K562 (cell line): ENCODE measurements at regions not wholly inside any gene's neighbourhood (a gene's known extent, or its start where the extent isn't known, plus 50 kb on each side); places are given as distances from the start of the nearest gene placed in this dataset.

Source experiments
- ATAC-seq: fragments of 200-7000 bp; cut with Tn5 transposase; 3 replicates; pipeline ENCODE4 v1.9.1; 2020; ENCODE audit warnings: moderate library complexity
- BruUV-seq: library from RNA; stranded (reverse); fragments of 400-500 nt; replicated peaks from 2 replicates; lab custom pipeline; 2021; lab: Mats Ljungman, UMichigan
- CTCF ChIA-PET: fragments of 300-600 bp; formaldehyde crosslinking; extraction: SDS; loops from one replicate; lab custom pipeline; 2021; ENCODE audit warnings: low intra/inter-chr PET ratio; lab: Yijun Ruan, JAX
- POLR2A ChIA-PET: fragments of 300-600, 350-650 bp; sonication (Branson Sonifier 250); formaldehyde crosslinking; extraction: SDS; loops from one replicate; lab custom pipeline; 2021; ENCODE audit warnings: antibody characterized with exemption, inconsistent platforms; lab: Yijun Ruan, JAX
- DNase-seq, 4 experiments: peaks; one replicate each; pipeline versions ENCODE4 v3.0.0 to v3.0.0-alpha.2; 2011 to 2018; ENCODE audit warnings: low spot score in 3 of 4, mixed read lengths in 3 of 4; ENCODE audit errors: extremely low read depth in 1 of 4
- FAIRE-seq: peaks from 2 replicates; lab custom pipeline; 2011; peaks lifted over from hg19 to GRCh38; lab: Jason Lieb, UNC
- H2AFZ ChIP-seq: 2 replicates; pipeline ENCODE4 v1.6.0; 2011; ENCODE audit warnings: low read depth, low read length, control low read depth, inconsistent platforms
- H3K27ac ChIP-seq: fragments of 200-600 bp; 3 replicates; pipeline ENCODE4 v1.8.0; 2011; ENCODE audit warnings: low read depth, mild to moderate bottlenecking, control low read depth, inconsistent platforms, low read length, moderate library complexity, mixed read lengths; ENCODE audit errors: extremely low read depth
- H3K27me3 ChIP-seq, 2 experiments: fragments of 300-600 bp in 1 of 2; 2 replicates in 1 of 2; 3 replicates in 1 of 2; pipeline versions ENCODE4 v1.6.0 to v1.8.0; 2011; ENCODE audit warnings: inconsistent platforms in 2 of 2, low read length in 2 of 2, mild to moderate bottlenecking in 1 of 2, mixed read lengths in 1 of 2, moderate library complexity in 1 of 2; ENCODE audit not compliant: control insufficient read depth in 2 of 2, insufficient read depth in 2 of 2
- H3K36me3 ChIP-seq: fragments of 300-600 bp; 3 replicates; pipeline ENCODE4 v1.8.0; 2011; ENCODE audit warnings: mild to moderate bottlenecking, low read length, inconsistent platforms; ENCODE audit not compliant: control insufficient read depth, insufficient read depth
- H3K4me1 ChIP-seq, 2 experiments: fragments of 200-600 bp in 1 of 2; replicated peaks in 1 of 2; 2 replicates in 1 of 2; 3 replicates in 1 of 2; pipeline versions ENCODE4 v1.5.1 to v1.8.0; 2011; ENCODE audit warnings: inconsistent platforms in 2 of 2, low read length in 2 of 2, mild to moderate bottlenecking in 1 of 2, mixed read lengths in 1 of 2, moderate library complexity in 1 of 2; ENCODE audit not compliant: control insufficient read depth in 2 of 2, insufficient read depth in 2 of 2
- H3K4me2 ChIP-seq: 2 replicates; pipeline ENCODE4 v1.6.1; 2011; ENCODE audit warnings: low read length, control low read depth, inconsistent platforms, mixed read lengths; ENCODE audit not compliant: insufficient read depth
- H3K4me3 ChIP-seq: fragments of 200-600 bp; sonication (generic), shearing (Covaris generic); 2 replicates; pipeline ENCODE4 v1.5.1; 2016; ENCODE audit warnings: control low read depth, inconsistent platforms
- H3K79me2 ChIP-seq: fragments of 200-600 bp; 3 replicates; pipeline ENCODE4 v1.8.0; 2011; ENCODE audit warnings: low read length, inconsistent platforms; ENCODE audit not compliant: control insufficient read depth, insufficient read depth
- H3K9ac ChIP-seq, 2 experiments: 2 replicates each; pipeline versions ENCODE4 v1.6.0 to v1.6.1; 2011; ENCODE audit warnings: low read depth in 2 of 2, low read length in 2 of 2, control low read depth in 1 of 2, inconsistent platforms in 1 of 2, mild to moderate bottlenecking in 1 of 2, mixed read lengths in 1 of 2; ENCODE audit not compliant: insufficient read depth in 1 of 2
- H3K9me1 ChIP-seq: one replicate; pipeline ENCODE4 v1.6.0; 2011; ENCODE audit warnings: inconsistent platforms, mild to moderate bottlenecking, low read length, moderate library complexity; ENCODE audit not compliant: control insufficient read depth, insufficient read depth
- H3K9me3 ChIP-seq: replicated peaks from 2 replicates; pipeline ENCODE4 v1.5.1; 2011; ENCODE audit warnings: low read depth, low read length, inconsistent platforms; ENCODE audit not compliant: control insufficient read depth, insufficient read depth
- H4K20me1 ChIP-seq: replicated peaks from 2 replicates; pipeline ENCODE4 v1.6.1; 2011; ENCODE audit warnings: low read length, inconsistent platforms, mixed read lengths; ENCODE audit not compliant: control insufficient read depth, insufficient read depth
- CCAR2 ChIP-seq: fragments of 200-400 bp; formaldehyde crosslinking; IDR thresholded peaks from 2 replicates; pipeline ENCODE4 v1.6.1; 2017; ENCODE audit warnings: mild to moderate bottlenecking, low read depth, low read length
- ELF4 ChIP-seq: fragments of 450-650 bp; formaldehyde crosslinking; IDR thresholded peaks from 2 replicates; pipeline ENCODE4 v1.4.0; 2022; ENCODE audit warnings: missing genetic modification characterization
- KAT7 ChIP-seq: sonication (generic); formaldehyde crosslinking; IDR thresholded peaks from 2 replicates; pipeline ENCODE4 v1.8.0; 2022; ENCODE audit warnings: missing genetic modification reagents, mild to moderate bottlenecking, borderline replicate concordance
- MEF2A ChIP-seq: IDR thresholded peaks from 2 replicates; pipeline ENCODE4 v1.6.1; 2011; ENCODE audit warnings: low read depth, mild to moderate bottlenecking, low read length, moderate library complexity; ENCODE audit not compliant: control insufficient read depth
- MYBL2 ChIP-seq, 2 experiments: fragments of 450-650 bp in 1 of 2; sonication (generic) in 1 of 2; formaldehyde crosslinking in 1 of 2; IDR thresholded peaks; 2 replicates each; pipeline versions ENCODE4 v1.6.1 to v1.8.1; 2017 to 2022; ENCODE audit warnings: borderline replicate concordance in 1 of 2, inconsistent platforms in 1 of 2, low read depth in 1 of 2, mild to moderate bottlenecking in 1 of 2, missing genetic modification reagents in 1 of 2, moderate library complexity in 1 of 2
- SMAD3 ChIP-seq: fragments of 450-650 bp; formaldehyde crosslinking; conservative IDR thresholded peaks from 2 replicates; pipeline ENCODE4 v1.4.0; 2020; ENCODE audit warnings: mild to moderate bottlenecking
- SMARCC2 ChIP-seq: fragments of 450-650 bp; IDR thresholded peaks from 2 replicates; pipeline ENCODE4 v1.6.1; 2017; ENCODE audit warnings: antibody characterized with exemption, moderate library complexity, mild to moderate bottlenecking, low read depth
- SP1 ChIP-seq: sonication (generic); formaldehyde crosslinking; IDR thresholded peaks from 2 replicates; pipeline ENCODE4 v1.8.1; 2022; ENCODE audit warnings: mild to moderate bottlenecking, missing genetic modification reagents
- XRCC5 ChIP-seq: fragments of 200-400 bp; formaldehyde crosslinking; IDR thresholded peaks from 2 replicates; pipeline ENCODE4 v1.6.1; 2017; ENCODE audit warnings: low read depth, mild to moderate bottlenecking, low read length
- ZKSCAN1 ChIP-seq: fragments of 150-350 bp; IDR thresholded peaks from 2 replicates; pipeline ENCODE4 v1.6.1; 2016; ENCODE audit warnings: low read depth, low read length
- WGBS: fragments of 100-300 bp; shearing (Covaris generic); methylation state at CpG from one replicate; pipeline ENCODE4 v1.1.6; 2016; ENCODE audit warnings: low coverage, mixed read lengths; ENCODE audit not compliant: insufficient coverage; ENCODE audit errors: missing lambda C conversion rate; 5-methylcytosine and 5-hydroxymethylcytosine counted together
- in situ Hi-C: fragments of 300-500 bp; cut with MboI; formaldehyde crosslinking; loops from 4 replicates; pipeline ENCODE4 v1.15.0; 2018; ENCODE audit warnings: inconsistent platforms, mixed read lengths
- intact Hi-C: fragments of 100-400 bp; cut with micrococcal nuclease; formaldehyde crosslinking; loops from 2 replicates; pipeline ENCODE4 v1.14.2; 2022
- TF ChIP-seq, protein P1 (sequence below): sonication (generic); formaldehyde crosslinking; IDR thresholded peaks from 2 replicates; pipeline ENCODE4 v1.8.0; 2023; ENCODE audit warnings: mild to moderate bottlenecking, missing genetic modification reagents
- TF ChIP-seq, protein P2 (sequence below): fragments of 250-450 bp; sonication (Bioruptor Pico); IDR thresholded peaks from 2 replicates; pipeline ENCODE4 v1.5.0; 2021; ENCODE audit warnings: mild to moderate bottlenecking, moderate library complexity

DNA sequence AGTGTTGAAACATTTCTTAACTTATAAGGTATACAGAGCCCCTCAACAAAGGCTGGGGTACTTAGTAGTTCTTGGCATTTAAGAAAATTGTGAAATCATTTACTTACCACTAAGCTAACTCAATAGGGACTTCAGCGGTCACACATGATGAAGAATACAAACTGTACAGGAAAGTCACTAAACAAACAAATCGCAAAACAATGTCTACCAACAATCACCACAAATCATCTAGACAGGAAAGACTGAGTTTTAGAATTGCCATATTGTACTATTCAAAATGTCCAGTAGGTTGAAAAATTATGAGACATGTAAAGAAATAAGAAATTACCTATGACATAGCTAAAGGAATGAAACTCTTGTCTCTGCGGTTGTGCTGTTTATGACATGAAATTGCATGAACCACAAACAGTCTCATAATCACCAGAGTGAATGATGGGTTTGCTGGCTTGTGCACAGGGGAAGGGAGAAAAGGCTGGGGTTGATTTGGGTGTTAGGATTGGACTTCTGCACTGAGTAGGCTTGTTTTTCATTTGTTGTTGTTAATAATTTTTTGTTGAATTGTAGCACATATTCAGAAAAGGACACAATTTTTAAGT, 441.1 kb upstream of the MON1B start:
- H3K4me2 ChIP-seq: no peak overlapping the region
- no TSS peak for BruUV-seq
- CTCF ChIA-PET: no interaction called here
- intact Hi-C loops (no loop called here), in situ Hi-C loops (no loop called here)
- H3K9me1 ChIP-seq: no peaks in the 10 kb centered on the region
- no peaks in the 10 kb centered on the region for H3K9me3 ChIP-seq
- H3K4me3 ChIP-seq: no peak overlapping the region
- no peaks in the 10 kb centered on the region for H3K36me3 ChIP-seq
- POLR2A ChIA-PET: no interaction called here
- TF ChIP-seq KAT7 (CRISPR knock-in tag): no peak
- TF ChIP-seq SMAD3 (CRISPR knock-in tag): no peak
- TF ChIP-seq XRCC5: no peak
- TF ChIP-seq ELF4 (CRISPR knock-in tag): no peak
- no peak for TF ChIP-seq MYBL2 (IDR thresholded peaks at IDR 0.05; ENCODE audit: low read depth)
- TF ChIP-seq MYBL2 (CRISPR knock-in tag; IDR thresholded peaks at IDR 0.05; ENCODE audit: borderline replicate concordance): no peak
- no peak overlapping the region for H2AFZ ChIP-seq
- WGBS: 0% methylated on average over 3 of the region's 3 CpGs
- H3K27me3 ChIP-seq: no peaks in the 10 kb centered on the region
- no peaks in the 10 kb centered on the region for H3K4me1 ChIP-seq
- DNase-seq: no peak
- FAIRE-seq: no peak
- no peak overlapping the region for H3K27ac ChIP-seq
- ATAC-seq: no peak
- H4K20me1 ChIP-seq: no peaks in the 10 kb centered on the region
- no peaks in the 10 kb centered on the region for H3K79me2 ChIP-seq
- no peak overlapping the region for H3K9ac ChIP-seq

DNA sequence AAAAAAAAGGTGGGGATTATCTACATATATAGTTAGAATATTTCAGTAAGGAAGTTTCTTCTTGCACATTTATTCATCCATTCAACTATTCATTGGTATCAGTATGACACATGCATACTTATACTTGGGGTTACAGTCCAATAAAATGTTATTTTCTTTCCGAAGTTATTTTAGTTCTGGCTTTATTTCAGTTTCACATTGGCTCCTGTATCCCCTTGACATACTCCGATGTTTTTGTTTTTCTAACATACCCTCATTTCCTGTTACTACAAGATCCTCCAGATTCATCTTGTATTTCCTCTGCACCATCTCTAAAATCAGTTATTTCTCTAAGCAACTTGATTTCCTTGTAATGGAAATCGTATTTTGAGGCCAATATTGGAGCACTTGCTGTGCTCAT, 435.5 kb upstream of the MON1B start:
- in situ Hi-C loops: no loop called here
- POLR2A ChIA-PET: no interaction called here
- TF ChIP-seq SMARCC2 (no peak), MEF2A (no peak), SP1 (no peak), ZKSCAN1 (no peak), CCAR2 (no peak)
- TF ChIP-seq, protein P1, sequence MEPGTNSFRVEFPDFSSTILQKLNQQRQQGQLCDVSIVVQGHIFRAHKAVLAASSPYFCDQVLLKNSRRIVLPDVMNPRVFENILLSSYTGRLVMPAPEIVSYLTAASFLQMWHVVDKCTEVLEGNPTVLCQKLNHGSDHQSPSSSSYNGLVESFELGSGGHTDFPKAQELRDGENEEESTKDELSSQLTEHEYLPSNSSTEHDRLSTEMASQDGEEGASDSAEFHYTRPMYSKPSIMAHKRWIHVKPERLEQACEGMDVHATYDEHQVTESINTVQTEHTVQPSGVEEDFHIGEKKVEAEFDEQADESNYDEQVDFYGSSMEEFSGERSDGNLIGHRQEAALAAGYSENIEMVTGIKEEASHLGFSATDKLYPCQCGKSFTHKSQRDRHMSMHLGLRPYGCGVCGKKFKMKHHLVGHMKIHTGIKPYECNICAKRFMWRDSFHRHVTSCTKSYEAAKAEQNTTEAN (CRISPR knock-in tag): no peak
- TF ChIP-seq, protein P2, sequence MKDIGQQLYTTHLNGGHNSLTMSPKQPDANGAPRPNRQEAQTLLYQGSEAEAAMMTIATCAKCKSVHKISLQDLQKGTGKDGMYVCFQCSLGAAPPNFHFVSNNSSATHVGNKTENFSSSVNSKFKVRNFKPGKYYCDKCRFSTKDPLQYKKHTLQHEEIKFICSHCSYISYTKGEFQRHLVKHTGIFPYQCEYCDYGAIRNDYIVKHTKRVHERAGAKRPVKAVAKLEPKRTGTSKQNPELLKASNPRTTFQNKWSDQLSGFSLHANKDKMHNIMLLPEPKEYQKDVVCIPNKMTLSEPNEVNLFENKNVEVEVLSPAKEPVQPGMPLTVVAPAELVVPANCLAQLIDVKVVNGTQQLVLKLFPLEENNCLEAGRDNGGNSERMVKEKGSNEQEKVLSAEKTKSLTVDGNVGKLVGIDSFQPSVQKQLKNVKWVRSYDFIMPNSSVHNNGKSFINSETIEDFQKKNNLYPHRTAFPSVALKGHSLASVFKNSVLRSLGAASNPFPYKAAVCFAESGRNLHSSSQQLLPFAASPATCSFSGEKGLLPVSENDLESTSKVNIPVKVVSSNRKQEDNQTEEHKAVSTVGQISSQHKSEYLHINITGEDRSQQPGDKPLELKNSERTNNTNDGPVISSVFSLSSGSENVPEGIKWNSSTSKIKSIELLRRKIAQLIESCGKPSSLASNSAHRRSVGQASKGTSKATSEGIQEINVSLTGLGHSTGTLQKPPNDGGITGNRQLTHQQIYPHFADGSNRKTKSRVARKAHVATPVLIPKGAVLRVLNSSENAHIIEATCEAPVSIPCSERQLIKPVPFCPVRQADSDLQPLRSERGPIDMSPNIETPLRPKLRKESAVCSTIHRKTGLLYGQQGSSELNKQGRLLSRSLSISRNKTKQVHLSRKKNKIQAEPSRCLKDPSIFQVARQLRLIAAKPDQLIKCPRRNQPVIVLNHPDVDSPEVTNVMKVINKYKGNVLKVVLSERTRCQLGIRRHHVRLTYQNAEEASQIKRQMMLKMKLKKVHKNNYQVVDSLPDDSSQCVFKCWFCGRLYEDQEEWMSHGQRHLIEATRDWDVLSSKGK (CRISPR knock-in tag): no peak

More for the DNA sequence above, 435.5 kb upstream of the MON1B start:
- no peak overlapping the region for H3K4me3 ChIP-seq
- intact Hi-C loops: no loop called here
- 2% methylated on average over 3 of the region's 3 CpGs for WGBS
- H3K4me1 ChIP-seq: no peaks in the 10 kb centered on the region
- no peaks in the 10 kb centered on the region for H3K36me3 ChIP-seq
- no peaks in the 10 kb centered on the region for H3K9me1 ChIP-seq
- H4K20me1 ChIP-seq: no peaks in the 10 kb centered on the region
- DNase-seq (no peak), ATAC-seq (no peak), FAIRE-seq (no peak)
- no peak overlapping the region for H2AFZ ChIP-seq
- no peak overlapping the region for H3K9ac ChIP-seq
- no peaks in the 10 kb centered on the region for H3K79me2 ChIP-seq
- CTCF ChIA-PET: no interaction called here
- no peak overlapping the region for H3K4me2 ChIP-seq
- no peak overlapping the region for H3K27ac ChIP-seq
- H3K27me3 ChIP-seq: no peaks in the 10 kb centered on the region
- no peaks in the 10 kb centered on the region for H3K9me3 ChIP-seq
- BruUV-seq: no TSS peak
